ENCODE measurements at regions not wholly inside any gene's neighbourhood (a gene's known extent, or its start where the extent isn't known, plus 50 kb on each side); places are given as distances from the start of the nearest gene placed in this dataset.

- DNase-seq = no peak
Observed at GRCh38 chr12:46462641-46463355, 90.2 kb upstream of the SLC38A2 start.

- DNase-seq = no peak
Observed at GRCh38 chr12:46461907-46462640, 89.5 kb upstream of the SLC38A2 start.

- no peak for DNase-seq
Observed at GRCh38 chr12:46461459-46461858, 88.9 kb upstream of the SLC38A2 start.

- no peak for DNase-seq
Observed at GRCh38 chr12:46460682-46461210, 88.2 kb upstream of the SLC38A2 start.

GRCh38 chr12:46459861-46460545, 87.4 kb upstream of the SLC38A2 start:
- peak; percentile 67 for DNase-seq

- no peak for DNase-seq
Observed at GRCh38 chr12:46459111-46459510, 86.5 kb upstream of the SLC38A2 start.

- peak; percentile 32 for DNase-seq
Observed at GRCh38 chr12:46458500-46459102, 86.0 kb upstream of the SLC38A2 start.

GRCh38 chr12:46457958-46458357, 85.4 kb upstream of the SLC38A2 start:
- no peak for DNase-seq

- no peak for DNase-seq
Observed at GRCh38 chr12:46456356-46457334, 84.1 kb upstream of the SLC38A2 start.

GRCh38 chr12:46455648-46456352, 83.2 kb upstream of the SLC38A2 start:
- no peak for DNase-seq

GRCh38 chr12:46454981-46455380, 82.4 kb upstream of the SLC38A2 start:
- DNase-seq = no peak

GRCh38 chr12:46453428-46453827, 80.9 kb upstream of the SLC38A2 start:
- DNase-seq = no peak

GRCh38 chr12:46452776-46453175, 80.2 kb upstream of the SLC38A2 start:
- no peak for DNase-seq

- DNase-seq = no peak
Observed at GRCh38 chr12:46452061-46452615, 79.6 kb upstream of the SLC38A2 start.

- no peak for DNase-seq
Observed at GRCh38 chr12:46451276-46452021, 78.9 kb upstream of the SLC38A2 start.

GRCh38 chr12:46450279-46450748, 77.7 kb upstream of the SLC38A2 start:
- peak; percentile 13 for DNase-seq

GRCh38 chr12:46449856-46450255, 77.3 kb upstream of the SLC38A2 start:
- DNase-seq = no peak

- no peak for DNase-seq
Observed at GRCh38 chr12:46449316-46449715, 76.7 kb upstream of the SLC38A2 start.

- no peak for DNase-seq
Observed at GRCh38 chr12:46446645-46447044, 74.1 kb upstream of the SLC38A2 start.

All from inflammatory macrophage treated with lipopolysaccharide for 4 hours (primary cell).